ENCODE measurements at regions not wholly inside any gene's neighbourhood (a gene's known extent, or its start where the extent isn't known, plus 50 kb on each side); places are given as distances from the start of the nearest gene placed in this dataset.
A peak's percentile ranks its signal among the peaks of the same experiment; 100 is the strongest.

DNA sequence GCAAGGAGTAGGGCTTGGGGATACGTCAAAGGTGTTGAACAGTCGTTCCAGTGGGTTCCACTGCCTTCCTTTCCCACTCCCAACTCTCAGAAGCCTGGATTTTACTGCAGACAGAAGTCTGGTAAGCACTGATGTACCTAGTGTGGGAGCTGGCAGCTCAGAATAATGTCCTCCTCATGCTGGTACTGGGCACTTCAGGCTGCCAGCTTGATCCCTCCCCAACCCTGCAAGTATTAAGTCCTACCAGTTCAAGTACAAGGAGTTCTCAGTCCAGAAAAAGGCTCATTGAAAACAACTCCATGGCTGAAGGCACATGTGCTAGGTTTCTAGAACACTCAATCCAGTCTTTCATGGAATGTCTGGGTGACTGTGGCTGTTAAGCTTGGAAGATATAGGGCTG is 304.3 kb downstream of the NUAK1 start:
- peaks cover 0 to 6% (median 0%) of the 10 kb centered on the region in 4 donors for H3K4me1 ChIP-seq
- H3K27me3 ChIP-seq: no peaks in the 10 kb centered on the region
- no peaks in the 10 kb centered on the region for H3K36me3 ChIP-seq
- H3K4me3 ChIP-seq: no peak overlapping the region
- DNase-seq (ENCODE audit: extremely low spot score): peak; percentile 68
- intact Hi-C loops (cut with DNase I): no loop called here
- 97% methylated on average over 2 of the region's 2 CpGs for WGBS
- TF ChIP-seq, protein P1, sequence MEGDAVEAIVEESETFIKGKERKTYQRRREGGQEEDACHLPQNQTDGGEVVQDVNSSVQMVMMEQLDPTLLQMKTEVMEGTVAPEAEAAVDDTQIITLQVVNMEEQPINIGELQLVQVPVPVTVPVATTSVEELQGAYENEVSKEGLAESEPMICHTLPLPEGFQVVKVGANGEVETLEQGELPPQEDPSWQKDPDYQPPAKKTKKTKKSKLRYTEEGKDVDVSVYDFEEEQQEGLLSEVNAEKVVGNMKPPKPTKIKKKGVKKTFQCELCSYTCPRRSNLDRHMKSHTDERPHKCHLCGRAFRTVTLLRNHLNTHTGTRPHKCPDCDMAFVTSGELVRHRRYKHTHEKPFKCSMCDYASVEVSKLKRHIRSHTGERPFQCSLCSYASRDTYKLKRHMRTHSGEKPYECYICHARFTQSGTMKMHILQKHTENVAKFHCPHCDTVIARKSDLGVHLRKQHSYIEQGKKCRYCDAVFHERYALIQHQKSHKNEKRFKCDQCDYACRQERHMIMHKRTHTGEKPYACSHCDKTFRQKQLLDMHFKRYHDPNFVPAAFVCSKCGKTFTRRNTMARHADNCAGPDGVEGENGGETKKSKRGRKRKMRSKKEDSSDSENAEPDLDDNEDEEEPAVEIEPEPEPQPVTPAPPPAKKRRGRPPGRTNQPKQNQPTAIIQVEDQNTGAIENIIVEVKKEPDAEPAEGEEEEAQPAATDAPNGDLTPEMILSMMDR (IDR thresholded peaks at IDR 0.05): no peak
- no peak for TF ChIP-seq POLR2A (IDR thresholded peaks at IDR 0.05; ENCODE audit: low read depth)
- no peak for TF ChIP-seq EP300 (IDR thresholded peaks at IDR 0.05)
- TF ChIP-seq POLR2AphosphoS5 (IDR thresholded peaks at IDR 0.05): no peak
- H3K9me3 ChIP-seq: no peaks in the 10 kb centered on the region
- H3K27ac ChIP-seq (replicated peaks in 1 of 4): no peak overlapping the region

DNA sequence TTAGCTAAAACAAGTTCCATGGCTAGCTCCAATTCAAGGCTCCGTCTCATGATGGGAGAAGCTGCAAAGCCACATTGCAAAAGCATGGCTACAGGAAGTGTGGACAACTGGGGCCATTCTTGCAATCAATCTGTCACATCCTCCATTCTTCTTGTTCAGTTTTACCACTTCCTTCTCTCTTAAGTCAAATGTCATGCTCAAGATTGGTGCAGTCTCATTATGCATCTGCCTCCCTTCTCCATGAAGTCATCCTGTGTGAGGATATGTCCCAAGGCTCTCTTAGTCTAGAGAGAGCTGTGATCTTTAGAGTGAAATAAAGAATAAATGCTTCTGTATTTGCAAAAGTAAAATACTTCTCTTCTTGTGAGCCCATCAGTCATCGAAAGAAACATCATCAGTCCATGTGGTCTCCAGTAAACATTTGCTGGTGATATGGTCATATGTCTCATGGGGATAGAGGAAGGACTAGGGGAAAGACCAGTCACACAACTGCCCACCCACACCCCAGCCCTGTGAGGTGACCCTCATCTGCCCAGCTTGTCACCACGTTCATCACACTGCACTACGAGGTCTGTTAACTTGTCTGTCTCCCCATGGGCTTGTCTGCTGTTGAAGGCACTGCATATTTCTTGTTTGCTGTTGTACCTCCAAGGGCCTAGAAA is 303.0 kb downstream of the NUAK1 start:
- DNase-seq (ENCODE audit: extremely low spot score): peak; percentile 75
- Histone ChIP-seq H3K27me3 (no peaks in the 10 kb centered on the region), H3K27ac (replicated peaks in 1 of 4) (no peak overlapping the region), H3K36me3 (no peaks in the 10 kb centered on the region), H3K4me3 (no peak overlapping the region), H3K4me1 (peaks cover 0 to 6% (median 0%) of the 10 kb centered on the region in 4 donors), H3K9me3 (no peaks in the 10 kb centered on the region)
- 83% methylated on average over 4 of the region's 4 CpGs for WGBS
- intact Hi-C loops (cut with DNase I): no loop called here
- no peak for TF ChIP-seq POLR2A (IDR thresholded peaks at IDR 0.05; ENCODE audit: low read depth)
- no peak for TF ChIP-seq EP300 (IDR thresholded peaks at IDR 0.05)
- TF ChIP-seq, protein P1 (IDR thresholded peaks at IDR 0.05): no peak
- TF ChIP-seq POLR2AphosphoS5 (IDR thresholded peaks at IDR 0.05): no peak

DNA sequence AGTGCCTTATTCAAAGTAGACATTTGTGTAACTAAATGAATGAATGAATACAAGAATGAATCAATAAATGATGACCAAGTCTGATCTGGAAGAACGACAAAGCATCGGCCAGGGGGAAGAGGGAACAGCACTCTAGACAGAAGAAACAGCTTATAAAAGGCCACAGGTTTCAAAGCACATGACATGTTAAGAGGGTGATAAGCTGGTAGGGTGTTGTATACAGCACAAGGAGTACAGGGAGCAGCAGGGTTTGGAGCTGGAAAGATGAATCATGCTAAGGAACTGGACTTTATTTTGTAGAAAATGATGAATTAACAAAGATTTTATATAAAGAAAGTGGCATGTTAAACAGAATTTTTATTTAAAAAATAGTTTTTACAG is 302.5 kb downstream of the NUAK1 start:
- peaks cover 0 to 6% (median 0%) of the 10 kb centered on the region in 4 donors for H3K4me1 ChIP-seq
- H3K4me3 ChIP-seq: no peak overlapping the region
- intact Hi-C loops (cut with DNase I): no loop called here
- TF ChIP-seq, protein P1 (IDR thresholded peaks at IDR 0.05): no peak
- no peak for TF ChIP-seq POLR2A (IDR thresholded peaks at IDR 0.05; ENCODE audit: low read depth)
- TF ChIP-seq POLR2AphosphoS5 (IDR thresholded peaks at IDR 0.05): no peak
- TF ChIP-seq EP300 (IDR thresholded peaks at IDR 0.05): no peak
- H3K27me3 ChIP-seq: no peaks in the 10 kb centered on the region
- H3K9me3 ChIP-seq: no peaks in the 10 kb centered on the region
- H3K36me3 ChIP-seq: no peaks in the 10 kb centered on the region
- H3K27ac ChIP-seq (replicated peaks in 1 of 4): no peak overlapping the region
- no peak for DNase-seq (ENCODE audit: extremely low spot score)
- 98% methylated on average over 2 of the region's 2 CpGs for WGBS

DNA sequence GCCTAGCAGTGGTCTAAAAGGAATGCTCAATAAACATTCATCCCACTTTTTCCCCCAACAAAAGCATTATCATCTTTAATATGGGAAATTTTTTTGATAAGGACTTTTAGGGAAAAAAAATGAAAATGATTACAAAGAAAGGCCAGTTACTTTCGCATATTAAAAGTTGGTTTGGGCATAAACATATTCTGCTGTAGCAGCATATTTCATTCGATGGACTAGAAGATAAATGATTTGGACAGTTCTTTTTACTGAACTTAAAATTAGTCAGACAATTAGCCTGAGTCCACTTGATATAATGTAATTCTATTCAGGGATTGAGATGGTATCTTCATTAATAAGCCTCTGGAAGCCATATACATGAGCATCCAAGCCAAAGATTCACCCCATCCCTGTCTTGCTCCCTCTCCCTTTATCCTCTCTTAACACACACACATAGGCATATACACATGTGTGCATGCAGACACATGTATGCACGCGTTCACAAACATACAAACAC is 299.1 kb downstream of the NUAK1 start:
- intact Hi-C loops (cut with DNase I): no loop called here
- Histone ChIP-seq H3K4me1 (peaks cover 0 to 20% (median 14%) of the 10 kb centered on the region in 4 donors), H3K4me3 (no peak overlapping the region), H3K27me3 (no peaks in the 10 kb centered on the region), H3K27ac (replicated peaks in 1 of 4) (no peak overlapping the region), H3K9me3 (no peaks in the 10 kb centered on the region), H3K36me3 (no peaks in the 10 kb centered on the region)
- TF ChIP-seq EP300 (IDR thresholded peaks at IDR 0.05): no peak
- TF ChIP-seq POLR2AphosphoS5 (IDR thresholded peaks at IDR 0.05): no peak
- TF ChIP-seq, protein P1 (IDR thresholded peaks at IDR 0.05): no peak
- no peak for TF ChIP-seq POLR2A (IDR thresholded peaks at IDR 0.05; ENCODE audit: low read depth)
- 91% methylated on average over 4 of the region's 4 CpGs for WGBS
- DNase-seq (ENCODE audit: extremely low spot score): peak; percentile 17

All from esophagus muscularis mucosa (tissue), 4 donors.